T1000 (cell line): ENCODE measurements at regions not wholly inside any gene's neighbourhood (a gene's known extent, or its start where the extent isn't known, plus 50 kb on each side); places are given as distances from the start of the nearest gene placed in this dataset.

ENCODE experiments used
- DNase-seq: peaks from one replicate; lab custom pipeline; 2025; ENCODE audit warnings: mixed read lengths; lab: John Stamatoyannopoulos, UW

DNA sequence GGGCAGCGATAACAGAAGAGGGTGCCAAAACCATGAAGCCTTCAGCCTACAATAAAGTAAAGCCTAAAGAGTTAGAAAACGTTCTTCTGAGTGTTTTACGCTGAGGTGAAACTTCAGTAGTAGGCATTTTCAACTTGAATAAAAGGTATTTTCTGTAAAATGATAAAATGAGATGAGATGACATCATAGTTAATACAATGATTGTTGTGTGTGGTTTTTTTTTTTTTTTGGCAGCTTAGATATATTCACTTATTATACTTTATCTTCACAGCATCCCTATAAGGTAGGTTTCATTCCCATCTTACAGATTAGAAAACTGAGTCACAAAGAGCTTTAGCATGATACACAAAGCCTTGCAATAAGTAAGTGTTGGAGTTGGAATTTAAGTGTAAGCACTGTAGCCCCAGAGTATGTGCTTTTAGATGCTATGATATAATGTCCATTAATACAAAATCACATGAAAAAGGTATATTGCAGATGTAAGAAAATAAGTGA is 291.9 kb upstream of the GRM7 start:
- no peak for DNase-seq

DNA sequence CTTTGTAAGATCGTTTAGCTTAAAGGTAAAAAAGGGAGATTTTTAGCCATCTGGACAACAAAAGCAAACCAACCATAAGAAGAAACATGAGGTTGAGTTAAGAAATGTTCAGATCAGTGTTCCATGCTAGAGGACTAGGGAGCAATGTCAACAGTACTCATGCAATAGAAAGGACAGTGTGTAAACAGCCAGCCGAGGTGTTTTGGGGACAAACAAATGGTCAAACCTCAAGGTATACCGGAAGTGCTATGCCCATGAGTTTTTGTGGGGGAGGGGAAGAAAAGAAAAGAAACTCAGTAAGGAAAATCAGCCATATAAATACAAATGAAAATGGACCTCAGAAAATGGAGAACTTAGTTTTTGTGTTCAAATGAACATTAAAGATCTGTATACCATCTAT is 289.5 kb upstream of the GRM7 start:
- no peak for DNase-seq

DNA sequence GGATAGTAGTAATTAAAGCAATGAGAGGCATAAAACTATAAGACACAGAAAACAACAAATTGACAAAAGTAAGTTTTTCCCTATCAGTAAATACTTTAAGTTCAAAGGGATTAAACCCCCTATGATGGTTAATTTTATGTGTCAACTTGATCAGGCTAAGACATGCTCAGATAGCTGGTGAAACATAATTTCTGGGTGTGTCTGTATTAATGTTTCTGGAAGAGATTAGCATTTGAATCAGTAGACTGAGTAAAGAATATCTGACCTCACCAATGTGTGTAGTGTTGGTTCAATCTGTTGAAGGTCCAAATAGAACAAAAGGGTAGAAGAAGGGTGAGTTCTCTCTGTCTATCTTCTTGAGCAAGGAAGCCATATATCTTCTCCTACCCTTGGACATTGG is 283.3 kb upstream of the GRM7 start:
- DNase-seq = no peak

DNA sequence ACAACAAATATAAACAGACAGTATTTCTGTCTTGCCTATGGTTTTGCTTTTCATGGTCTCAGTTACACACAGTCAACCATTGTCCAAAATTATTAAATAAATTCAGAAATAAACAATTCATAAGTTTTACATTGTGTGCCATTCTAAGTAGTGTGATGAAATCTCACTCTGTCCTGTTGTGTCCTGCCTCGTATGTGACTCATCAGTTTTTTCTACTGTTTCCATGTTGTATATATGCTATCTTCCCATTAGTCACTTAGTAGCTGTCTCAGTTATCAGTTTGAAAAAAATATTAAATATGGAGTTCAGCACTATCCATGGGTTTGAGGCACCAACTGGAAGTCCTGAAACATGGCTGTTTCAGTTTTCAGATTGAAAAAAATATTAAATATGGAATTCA is 282.4 kb upstream of the GRM7 start:
- no peak for DNase-seq

DNA sequence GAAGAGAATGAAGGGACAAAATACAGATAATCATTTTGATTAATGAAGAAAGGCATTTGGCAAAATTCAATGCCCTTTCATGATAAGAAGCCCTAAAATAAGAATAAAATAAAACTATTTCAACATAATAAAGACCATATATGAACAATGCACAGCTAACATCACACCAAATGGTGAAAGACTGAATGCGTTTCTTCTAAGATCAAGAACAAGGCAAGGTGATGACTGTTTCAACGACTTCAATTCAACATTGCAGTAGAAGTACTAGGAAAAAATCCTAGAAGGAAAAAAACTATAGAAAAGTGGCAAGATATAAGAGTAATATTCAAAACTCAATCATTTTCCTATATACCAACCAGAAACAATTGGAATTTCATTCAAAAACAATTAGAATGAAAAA is 280.1 kb upstream of the GRM7 start:
- DNase-seq = no peak

DNA sequence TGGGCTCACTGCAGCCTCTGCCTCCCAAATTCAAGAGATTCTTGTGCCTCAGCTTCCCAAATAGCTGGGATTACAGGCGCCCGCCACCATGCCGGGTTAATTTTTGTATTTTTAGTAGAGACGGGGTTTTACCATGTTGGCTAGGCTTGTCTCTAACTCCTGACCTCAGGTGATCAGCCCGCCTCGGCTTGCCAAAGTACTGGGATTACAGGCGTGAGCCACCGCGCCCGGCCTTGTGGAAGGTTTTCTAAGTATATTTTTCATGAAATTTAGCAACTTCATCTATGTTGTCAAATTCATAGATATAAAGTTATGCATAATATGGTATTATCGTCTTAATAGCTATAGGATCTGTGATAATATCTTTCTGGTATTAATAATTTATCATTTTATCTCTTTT is 275.6 kb upstream of the GRM7 start:
- no peak for DNase-seq

DNA sequence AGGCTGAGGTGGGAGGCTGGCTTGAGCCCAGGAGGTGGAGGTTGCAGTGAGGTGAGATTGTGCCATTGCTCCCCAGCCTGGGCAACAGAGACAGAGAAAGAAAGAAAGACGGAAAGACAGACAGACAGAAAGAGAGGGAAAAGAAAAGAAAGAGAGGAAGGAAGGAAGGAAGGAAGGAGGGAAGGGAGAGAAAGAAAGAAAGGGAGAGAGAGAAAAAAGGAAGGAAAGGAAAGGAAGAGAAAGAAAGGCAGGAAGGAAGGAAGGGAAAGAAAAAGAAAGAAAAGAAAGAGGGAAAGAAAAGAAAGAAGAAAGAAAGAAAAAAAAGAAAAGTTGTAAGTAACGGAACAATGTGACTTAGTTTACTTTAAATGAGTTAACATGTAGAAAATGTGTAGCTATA is 260.7 kb upstream of the GRM7 start:
- DNase-seq = no peak

DNA sequence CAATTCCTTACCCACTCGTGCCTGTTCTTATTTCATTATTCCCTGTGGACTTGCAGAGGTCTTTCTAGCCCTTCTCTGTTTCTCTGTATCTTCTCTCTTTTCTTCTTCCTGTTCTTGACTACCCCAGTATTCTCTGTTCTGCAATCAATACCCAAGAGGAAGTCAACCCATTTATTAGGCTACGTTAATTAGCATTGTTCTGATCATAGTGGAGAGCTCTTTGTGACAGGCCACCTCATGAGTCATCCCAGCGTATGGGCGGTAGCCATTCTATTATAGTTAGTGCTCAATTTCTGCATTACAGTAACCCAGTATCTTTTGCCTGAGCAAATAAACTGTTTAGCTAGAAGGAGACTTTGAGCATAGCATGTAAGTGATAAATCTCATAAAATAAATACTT is 259.5 kb upstream of the GRM7 start:
- DNase-seq = no peak

DNA sequence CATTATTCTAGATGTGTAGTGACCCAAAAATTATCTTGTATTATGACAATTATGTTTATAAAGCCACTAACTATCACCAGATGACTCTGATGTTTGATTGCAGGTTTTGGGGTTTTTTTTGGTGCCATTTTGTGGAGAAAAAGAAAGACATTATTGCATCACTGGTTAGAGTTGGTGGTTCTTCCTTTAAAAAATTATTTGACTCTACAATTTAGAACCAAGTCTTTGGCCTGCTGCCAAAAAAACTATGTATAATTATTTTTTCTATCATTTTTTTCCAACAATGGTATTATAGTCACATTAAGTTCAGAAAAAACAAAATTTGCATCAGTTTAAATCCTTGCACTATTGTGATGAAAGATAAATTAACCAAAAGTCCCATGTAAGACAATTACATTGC is 258.6 kb upstream of the GRM7 start:
- no peak for DNase-seq

DNA sequence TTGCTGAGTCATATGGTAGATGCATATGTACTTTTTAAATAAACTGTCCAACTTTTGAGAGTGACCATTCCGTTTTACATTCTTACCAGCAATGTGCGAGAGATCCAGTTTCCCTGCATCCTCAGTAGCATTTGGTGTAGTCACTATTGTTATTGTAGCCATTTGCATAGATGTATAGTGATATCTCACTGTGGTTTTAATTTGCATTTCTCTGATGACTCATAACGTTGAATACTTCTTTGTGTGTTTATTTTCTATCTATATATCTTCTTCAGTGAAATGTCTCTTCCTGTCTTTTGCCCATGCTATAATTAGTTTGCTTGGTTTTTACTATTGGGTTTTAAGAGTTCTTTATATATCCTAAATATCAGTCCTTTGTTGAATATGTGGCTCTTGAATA is 255.7 kb upstream of the GRM7 start:
- no peak for DNase-seq

DNA sequence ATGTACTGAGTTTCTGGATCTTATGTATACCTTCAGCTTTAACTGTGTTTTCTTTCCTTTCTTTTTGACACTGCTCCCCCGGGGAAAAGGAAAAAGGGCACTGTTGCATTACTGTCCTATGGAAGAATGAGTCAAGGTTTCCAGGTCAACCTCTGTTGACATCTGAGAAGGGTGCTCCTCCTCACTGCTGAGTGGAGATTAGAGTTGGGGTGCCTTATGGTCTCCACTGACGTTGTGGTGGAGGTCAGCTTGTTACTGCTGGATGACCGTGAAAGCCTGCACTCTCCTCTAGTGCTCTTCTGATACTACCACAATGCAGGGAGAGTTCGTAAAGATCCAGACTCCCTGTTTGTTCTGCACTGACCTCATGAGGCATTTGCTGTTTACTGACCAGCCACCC is 252.1 kb upstream of the GRM7 start:
- DNase-seq = no peak

DNA sequence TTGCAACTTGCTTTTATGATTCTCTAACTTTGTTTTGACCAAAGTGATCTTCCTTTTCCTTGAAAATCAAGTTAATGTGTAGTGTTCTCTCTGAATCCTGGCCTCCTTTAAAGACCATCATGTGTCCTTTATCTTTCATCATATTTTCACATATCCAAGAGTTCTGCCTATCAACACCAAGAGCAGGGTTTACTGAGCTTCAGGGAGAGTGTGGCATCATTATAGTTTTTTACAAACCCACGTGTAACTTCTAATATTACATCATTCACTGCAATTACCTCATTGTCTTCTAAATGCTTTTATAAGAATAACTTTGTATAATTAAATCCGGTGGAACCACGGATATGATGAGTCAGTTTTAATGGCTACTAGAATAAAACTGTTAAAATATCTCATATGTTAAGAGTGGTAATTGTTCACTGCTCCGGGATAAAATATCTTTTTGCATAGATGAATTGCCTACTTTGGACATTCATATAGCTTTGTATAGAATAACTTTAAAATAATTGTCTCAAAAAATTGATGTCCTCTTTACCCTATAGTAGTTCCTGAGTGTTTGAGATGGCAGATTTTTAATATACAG is 248.8 kb upstream of the GRM7 start:
- no peak for DNase-seq

DNA sequence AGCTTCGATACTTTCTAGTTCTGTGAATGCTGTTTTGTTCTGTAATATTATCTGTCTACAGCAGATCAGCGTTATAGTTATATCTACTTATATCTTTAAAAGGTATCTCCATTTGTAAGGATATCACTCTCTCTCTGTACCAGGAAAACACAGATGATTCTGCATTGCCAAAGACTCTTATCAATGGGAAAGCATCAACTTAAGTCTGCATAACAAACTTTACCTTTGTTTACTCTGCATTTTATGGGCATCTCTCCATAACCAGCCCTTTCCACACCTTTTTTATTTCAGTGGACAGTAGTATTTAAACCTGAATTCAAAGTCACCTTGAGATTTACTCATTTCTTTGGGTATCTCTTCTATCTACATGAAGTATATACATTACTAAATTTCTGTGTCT is 238.7 kb upstream of the GRM7 start:
- no peak for DNase-seq

DNA sequence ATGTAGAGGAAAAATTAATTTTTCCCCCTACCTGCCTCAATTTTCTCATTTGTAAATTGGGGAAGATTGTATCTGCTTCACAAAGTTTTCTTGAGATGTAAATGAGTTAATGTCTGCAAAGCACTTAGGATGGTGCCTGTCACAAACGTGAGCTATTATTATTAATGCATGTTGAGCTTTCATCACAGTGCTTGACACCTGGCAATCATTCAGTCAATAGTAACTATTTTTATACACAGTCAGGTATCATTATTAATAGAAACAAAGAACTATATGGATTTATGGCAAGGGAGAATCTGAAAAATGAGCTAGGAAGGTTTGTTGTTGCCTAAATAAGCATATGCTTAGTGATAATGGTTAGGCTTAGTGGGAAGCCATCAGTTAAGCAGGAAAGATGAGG is 238.2 kb upstream of the GRM7 start:
- DNase-seq = no peak

DNA sequence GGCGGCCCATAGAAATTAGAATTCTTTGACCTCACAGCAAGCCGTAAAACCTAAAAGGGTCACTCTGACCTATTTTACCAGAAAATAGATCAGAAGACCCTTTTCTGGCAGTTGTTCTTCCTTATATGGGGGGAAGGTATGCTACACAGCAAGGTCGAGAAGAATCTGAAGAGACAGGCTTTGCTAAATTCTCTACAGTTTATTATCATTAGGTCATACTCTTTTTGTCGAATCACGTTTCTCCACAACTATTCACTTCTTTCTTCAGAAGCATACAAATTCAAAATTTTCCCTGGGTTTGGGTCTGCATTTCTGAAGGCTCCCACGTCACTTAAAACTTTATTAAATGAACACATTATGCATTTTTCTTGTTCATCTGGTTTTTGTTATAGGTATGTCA is 229.5 kb upstream of the GRM7 start:
- DNase-seq = no peak

DNA sequence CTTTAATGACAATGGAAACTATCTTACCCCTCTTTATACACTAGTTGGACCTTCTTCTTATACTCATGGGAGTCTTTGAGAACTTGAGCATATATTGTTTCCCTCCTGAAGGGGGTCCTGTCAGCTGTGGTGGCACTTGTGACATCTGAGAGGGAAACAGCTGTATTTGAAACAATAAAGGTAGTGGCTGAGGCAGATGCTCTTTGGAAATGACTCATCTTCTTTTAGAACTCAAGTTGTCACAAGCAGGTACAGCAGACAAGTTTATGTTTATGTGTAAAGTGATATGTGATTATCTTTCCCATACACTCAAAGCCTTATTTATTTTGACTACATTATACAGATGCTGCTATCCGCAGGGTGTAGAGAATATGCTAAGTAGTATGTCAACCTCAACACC is 220.0 kb upstream of the GRM7 start:
- DNase-seq = no peak

DNA sequence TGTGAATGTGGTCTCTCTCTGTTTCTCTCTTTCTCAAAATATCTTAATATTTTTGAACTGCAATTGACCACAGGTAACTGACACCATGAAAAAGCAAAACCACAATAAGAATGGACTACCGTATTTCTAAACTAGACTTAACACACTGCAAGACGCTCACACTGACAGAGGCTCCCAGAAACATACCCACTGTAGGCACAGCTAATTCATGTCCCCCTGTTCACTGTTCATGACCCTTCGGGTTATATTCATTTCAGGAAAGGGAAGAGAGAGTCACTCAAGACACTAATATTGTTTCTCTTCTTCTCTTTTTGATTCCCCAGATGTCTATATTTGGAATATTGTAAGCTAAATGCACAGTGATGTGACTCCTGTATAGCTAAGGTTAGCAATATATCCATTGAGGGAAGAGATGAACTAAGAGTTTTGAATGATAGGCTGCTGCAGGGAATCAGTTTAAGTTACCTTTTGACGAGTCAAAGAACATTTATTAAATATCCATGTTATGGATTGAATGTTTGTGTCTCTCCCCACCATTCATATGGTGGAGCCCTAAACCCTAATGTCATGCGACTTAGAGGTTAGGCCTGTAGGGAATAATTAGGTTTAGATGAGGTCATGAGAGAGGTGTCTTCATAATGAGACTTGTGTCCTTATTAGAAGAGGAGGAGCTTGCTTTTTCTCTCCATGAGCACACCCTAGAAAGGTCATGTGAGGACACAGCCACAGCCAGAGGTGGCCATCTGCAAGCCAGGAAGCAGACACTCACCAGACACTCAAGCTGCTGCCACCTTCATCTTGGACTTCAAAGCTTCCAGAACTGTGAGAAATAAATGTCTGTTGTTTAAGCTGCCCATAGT is 216.6 kb upstream of the GRM7 start:
- no peak for DNase-seq

DNA sequence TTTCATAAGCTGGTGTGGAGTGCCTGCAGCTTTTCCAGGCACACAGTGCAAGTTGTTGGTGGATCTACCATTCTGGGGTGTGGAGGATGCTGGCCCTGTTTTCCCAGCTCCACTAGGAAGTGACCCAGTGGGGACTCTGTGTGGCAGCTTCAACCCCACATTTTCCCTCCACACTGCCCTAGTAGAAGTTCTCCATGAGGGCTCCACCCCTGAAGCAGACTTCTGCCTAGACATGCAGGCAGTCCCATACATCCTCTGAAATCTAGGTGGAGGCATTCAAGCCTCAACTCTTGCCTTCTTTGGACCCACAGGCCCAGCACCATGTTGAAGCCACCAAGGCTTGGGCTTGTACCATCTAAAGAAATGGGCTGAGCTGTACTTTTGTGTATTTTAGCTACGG is 206.2 kb upstream of the GRM7 start:
- DNase-seq = no peak

DNA sequence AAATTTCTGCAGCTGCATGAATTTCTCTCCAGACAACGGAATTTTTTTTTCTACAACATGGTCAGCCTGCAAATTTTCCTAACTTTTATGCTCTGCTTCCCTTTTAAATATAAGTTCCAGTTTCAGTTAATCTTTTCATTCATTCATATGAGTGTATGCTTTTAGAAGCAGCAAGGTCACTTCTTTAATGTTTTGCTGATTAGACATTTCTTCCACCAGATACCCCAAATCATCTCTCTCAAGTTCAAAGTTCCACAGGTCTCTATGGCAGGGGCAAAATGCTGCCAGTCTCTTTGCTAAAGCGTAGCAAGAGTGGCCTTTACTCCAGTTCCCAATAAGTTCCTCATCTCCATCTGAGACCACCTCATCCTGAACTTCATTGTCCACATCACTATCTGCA is 205.6 kb upstream of the GRM7 start:
- DNase-seq = no peak

DNA sequence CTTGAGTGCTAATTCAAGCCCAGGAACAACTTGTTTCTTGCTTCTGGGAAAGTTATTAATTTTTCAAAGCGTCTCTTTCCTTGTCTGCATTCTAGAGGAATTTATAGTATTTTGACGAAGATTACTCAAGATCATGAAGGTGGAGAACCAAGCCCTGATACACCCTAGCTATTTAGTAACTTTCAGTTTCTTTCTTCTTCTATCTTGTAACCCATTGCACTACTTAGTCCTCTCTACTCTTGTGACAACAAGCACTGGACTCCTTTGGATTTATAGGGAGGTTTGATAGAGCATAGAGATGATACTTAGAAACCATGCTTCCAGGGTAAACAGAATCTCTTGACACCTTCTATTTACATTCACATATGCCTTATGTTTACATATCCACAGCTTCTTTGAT is 203.3 kb upstream of the GRM7 start:
- DNase-seq = no peak

DNA sequence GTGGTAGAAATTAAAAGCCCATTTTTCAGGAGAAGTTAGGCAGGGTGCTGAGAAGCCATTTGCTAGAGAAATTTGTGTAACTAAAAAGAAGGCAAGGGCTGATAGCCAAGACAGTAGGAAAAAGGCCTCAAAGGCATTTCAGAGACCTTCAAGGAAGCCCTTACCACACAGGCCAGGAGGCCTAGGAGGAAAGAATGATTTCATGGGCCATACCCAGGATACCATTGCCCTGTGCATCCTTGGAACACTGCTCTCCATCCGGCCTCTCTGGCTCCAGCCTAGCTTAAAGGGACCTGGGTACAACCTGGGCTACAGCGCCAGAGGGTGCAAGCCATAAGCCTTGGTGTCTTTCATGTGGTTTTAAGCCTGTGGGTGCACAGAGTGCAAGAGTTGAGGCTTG is 193.6 kb upstream of the GRM7 start:
- DNase-seq = no peak

DNA sequence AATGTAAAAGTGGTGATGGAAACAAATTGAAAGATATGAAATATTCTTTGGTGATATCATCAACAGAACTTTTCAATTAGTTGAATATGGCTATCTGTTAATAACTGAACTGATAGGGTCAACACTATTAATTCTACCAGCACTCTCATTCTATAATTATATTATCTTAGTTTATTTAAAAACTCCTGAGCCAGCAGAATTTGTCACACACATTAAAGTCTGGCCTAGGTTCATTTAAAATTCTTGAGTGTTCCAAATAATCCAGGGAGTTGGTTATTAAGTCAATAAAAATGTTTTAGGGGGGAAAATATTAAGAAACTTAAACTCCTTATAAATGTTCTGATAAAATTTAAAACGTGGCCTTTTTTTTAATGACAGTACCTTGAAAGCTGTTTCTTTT is 189.6 kb upstream of the GRM7 start:
- no peak for DNase-seq

DNA sequence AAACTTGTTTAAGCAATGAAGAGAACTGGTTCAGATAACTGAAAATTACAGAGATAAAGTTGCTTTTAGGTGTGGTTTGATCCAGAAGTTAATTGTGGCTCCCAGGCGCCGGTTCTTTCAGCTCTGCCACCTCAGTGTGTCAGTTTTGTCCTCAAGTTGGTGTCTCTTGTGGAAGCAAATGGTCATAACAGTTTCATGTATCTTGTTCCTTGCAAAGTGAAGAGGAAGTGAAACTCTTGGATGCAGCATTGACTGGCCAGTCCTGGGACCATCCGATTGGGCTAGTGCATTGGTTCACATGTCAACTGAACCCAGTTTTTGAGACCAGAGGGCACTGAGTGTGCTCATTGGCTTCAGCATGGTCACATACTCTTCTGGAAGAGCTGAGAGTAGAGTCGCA is 181.4 kb upstream of the GRM7 start:
- DNase-seq = no peak
